ENCODE measurements at regions not wholly inside any gene's neighbourhood (a gene's known extent, or its start where the extent isn't known, plus 50 kb on each side); places are given as distances from the start of the nearest gene placed in this dataset.

GRCh38 chr3:20914310-20914709, 728.3 kb upstream of the SGO1 start:
- H3K23ac ChIP-seq (ENCODE audit: low read length), result no peak overlapping the region
- no peaks in the 10 kb centered on the region for H3K79me1 ChIP-seq (ENCODE audit: low read length)
- H2BK120ac ChIP-seq (ENCODE audit: insufficient read depth, low read length, poor library complexity), result no peak overlapping the region
- no peak overlapping the region for H3K4me2 ChIP-seq (ENCODE audit: low read length)
- WGBS (ENCODE audit: extremely low coverage, insufficient coverage, insufficient read length), result no CpG with 5 or more reads among the region's 2 CpGs
- H3K14ac ChIP-seq (ENCODE audit: low read length), result no peak overlapping the region
- H3K9ac ChIP-seq (ENCODE audit: low read length), result no peak overlapping the region
- H3K36me3 ChIP-seq (ENCODE audit: control insufficient read depth in 1 of 2, insufficient read depth in 2 of 2, low read length in 2 of 2), result no peaks in the 10 kb centered on the region
- no peak overlapping the region for H2BK5ac ChIP-seq (ENCODE audit: low read depth, low read length, poor library complexity)
- no peak overlapping the region for H3K4ac ChIP-seq (ENCODE audit: low read depth, low read length)
- H3K18ac ChIP-seq (ENCODE audit: low read length), result no peak overlapping the region
- H4K91ac ChIP-seq (ENCODE audit: low read depth, low read length), result no peak overlapping the region
- DNase-seq, result no peak
- H3K9me3 ChIP-seq (ENCODE audit: insufficient read depth, low read depth, low read length), result no peaks in the 10 kb centered on the region
- H2AFZ ChIP-seq (ENCODE audit: insufficient read depth, low read length, poor library complexity), result no peak overlapping the region
- no peak overlapping the region for H4K8ac ChIP-seq (ENCODE audit: low read depth, low read length)
- no peak overlapping the region for H2AK5ac ChIP-seq (ENCODE audit: low read length)
- H4K12ac ChIP-seq (ENCODE audit: low read depth, low read length), result no peak overlapping the region
- H2BK12ac ChIP-seq (ENCODE audit: low read length), result no peak overlapping the region
- H3K4me1 ChIP-seq (ENCODE audit: control insufficient read depth in 1 of 2, insufficient read depth in 2 of 2, low read length in 2 of 2), result no peaks in the 10 kb centered on the region
- H3K79me2 ChIP-seq (ENCODE audit: control insufficient read depth, insufficient read depth, low read length, poor library complexity), result no peaks in the 10 kb centered on the region
- no peaks in the 10 kb centered on the region for H3K27me3 ChIP-seq (ENCODE audit: insufficient read depth, low read length)
- no peak overlapping the region for H3K4me3 ChIP-seq (ENCODE audit: low read depth, low read length)
- H3K27ac ChIP-seq (ENCODE audit: low read depth, low read length), result no peak overlapping the region

GRCh38 chr3:20912406-20912805, 726.4 kb upstream of the SGO1 start:
- Histone ChIP-seq H3K18ac (ENCODE audit: low read length) (no peak overlapping the region), H2BK5ac (ENCODE audit: low read depth, low read length, poor library complexity) (no peak overlapping the region), H3K23ac (ENCODE audit: low read length) (no peak overlapping the region), H2AK5ac (ENCODE audit: low read length) (no peak overlapping the region), H3K9me3 (ENCODE audit: insufficient read depth, low read depth, low read length) (no peaks in the 10 kb centered on the region), H3K4me1 (ENCODE audit: control insufficient read depth in 1 of 2, insufficient read depth in 2 of 2, low read length in 2 of 2) (no peaks in the 10 kb centered on the region), H4K8ac (ENCODE audit: low read depth, low read length) (no peak overlapping the region), H3K4me3 (ENCODE audit: low read depth, low read length) (no peak overlapping the region), H4K91ac (ENCODE audit: low read depth, low read length) (no peak overlapping the region), H4K12ac (ENCODE audit: low read depth, low read length) (no peak overlapping the region), H2BK12ac (ENCODE audit: low read length) (no peak overlapping the region), H2AFZ (ENCODE audit: insufficient read depth, low read length, poor library complexity) (no peak overlapping the region), H2BK120ac (ENCODE audit: insufficient read depth, low read length, poor library complexity) (no peak overlapping the region), H3K14ac (ENCODE audit: low read length) (no peak overlapping the region), H3K79me1 (ENCODE audit: low read length) (no peaks in the 10 kb centered on the region), H3K4ac (ENCODE audit: low read depth, low read length) (no peak overlapping the region), H3K27me3 (ENCODE audit: insufficient read depth, low read length) (no peaks in the 10 kb centered on the region), H3K9ac (ENCODE audit: low read length) (no peak overlapping the region), H3K79me2 (ENCODE audit: control insufficient read depth, insufficient read depth, low read length, poor library complexity) (no peaks in the 10 kb centered on the region), H3K4me2 (ENCODE audit: low read length) (no peak overlapping the region), H3K27ac (ENCODE audit: low read depth, low read length) (no peak overlapping the region), H3K36me3 (ENCODE audit: control insufficient read depth in 1 of 2, insufficient read depth in 2 of 2, low read length in 2 of 2) (no peaks in the 10 kb centered on the region)
- no peak for DNase-seq
- WGBS (ENCODE audit: extremely low coverage, insufficient coverage, insufficient read length), result no CpG with 5 or more reads among the region's 2 CpGs

- no peak overlapping the region for H2BK120ac ChIP-seq (ENCODE audit: insufficient read depth, low read length, poor library complexity)
- H3K9ac ChIP-seq (ENCODE audit: low read length), result no peak overlapping the region
- H3K36me3 ChIP-seq (ENCODE audit: control insufficient read depth in 1 of 2, insufficient read depth in 2 of 2, low read length in 2 of 2), result no peaks in the 10 kb centered on the region
- no peak overlapping the region for H3K23ac ChIP-seq (ENCODE audit: low read length)
- H3K27ac ChIP-seq (ENCODE audit: low read depth, low read length), result no peak overlapping the region
- H3K27me3 ChIP-seq (ENCODE audit: insufficient read depth, low read length), result no peaks in the 10 kb centered on the region
- H2BK5ac ChIP-seq (ENCODE audit: low read depth, low read length, poor library complexity), result no peak overlapping the region
- H3K9me3 ChIP-seq (ENCODE audit: insufficient read depth, low read depth, low read length), result no peaks in the 10 kb centered on the region
- no peak overlapping the region for H3K18ac ChIP-seq (ENCODE audit: low read length)
- H3K4me3 ChIP-seq (ENCODE audit: low read depth, low read length), result no peak overlapping the region
- H3K79me1 ChIP-seq (ENCODE audit: low read length), result no peaks in the 10 kb centered on the region
- no peak overlapping the region for H2BK12ac ChIP-seq (ENCODE audit: low read length)
- WGBS (ENCODE audit: extremely low coverage, insufficient coverage, insufficient read length), result no CpG with 5 or more reads among the region's 3 CpGs
- H3K4me2 ChIP-seq (ENCODE audit: low read length), result no peak overlapping the region
- no peak overlapping the region for H3K4ac ChIP-seq (ENCODE audit: low read depth, low read length)
- H3K4me1 ChIP-seq (ENCODE audit: control insufficient read depth in 1 of 2, insufficient read depth in 2 of 2, low read length in 2 of 2), result no peaks in the 10 kb centered on the region
- DNase-seq, result peak in 1 of 2 donors; percentile 71
- H2AK5ac ChIP-seq (ENCODE audit: low read length), result no peak overlapping the region
- no peaks in the 10 kb centered on the region for H3K79me2 ChIP-seq (ENCODE audit: control insufficient read depth, insufficient read depth, low read length, poor library complexity)
- no peak overlapping the region for H2AFZ ChIP-seq (ENCODE audit: insufficient read depth, low read length, poor library complexity)
- no peak overlapping the region for H4K12ac ChIP-seq (ENCODE audit: low read depth, low read length)
- no peak overlapping the region for H3K14ac ChIP-seq (ENCODE audit: low read length)
- no peak overlapping the region for H4K91ac ChIP-seq (ENCODE audit: low read depth, low read length)
- H4K8ac ChIP-seq (ENCODE audit: low read depth, low read length), result no peak overlapping the region
These were observed 723.5 kb upstream of the SGO1 start for GRCh38 chr3:20909511-20909910.

GRCh38 chr3:20905210-20905805, 719.3 kb upstream of the SGO1 start:
- H4K91ac ChIP-seq (ENCODE audit: low read depth, low read length), result no peak overlapping the region
- peak; percentile 43 to 80 for DNase-seq
- no peak overlapping the region for H3K4me3 ChIP-seq (ENCODE audit: low read depth, low read length)
- no peak overlapping the region for H3K27ac ChIP-seq (ENCODE audit: low read depth, low read length)
- no peak overlapping the region for H4K12ac ChIP-seq (ENCODE audit: low read depth, low read length)
- H3K79me1 ChIP-seq (ENCODE audit: low read length), result no peaks in the 10 kb centered on the region
- H3K9ac ChIP-seq (ENCODE audit: low read length), result no peak overlapping the region
- no peak overlapping the region for H3K14ac ChIP-seq (ENCODE audit: low read length)
- H3K27me3 ChIP-seq (ENCODE audit: insufficient read depth, low read length), result no peaks in the 10 kb centered on the region
- no peak overlapping the region for H3K4ac ChIP-seq (ENCODE audit: low read depth, low read length)
- no peak overlapping the region for H2BK120ac ChIP-seq (ENCODE audit: insufficient read depth, low read length, poor library complexity)
- no peak overlapping the region for H2AK5ac ChIP-seq (ENCODE audit: low read length)
- no peak overlapping the region for H3K23ac ChIP-seq (ENCODE audit: low read length)
- H3K18ac ChIP-seq (ENCODE audit: low read length), result no peak overlapping the region
- no peaks in the 10 kb centered on the region for H3K4me1 ChIP-seq (ENCODE audit: control insufficient read depth in 1 of 2, insufficient read depth in 2 of 2, low read length in 2 of 2)
- no peak overlapping the region for H2BK12ac ChIP-seq (ENCODE audit: low read length)
- no peak overlapping the region for H2BK5ac ChIP-seq (ENCODE audit: low read depth, low read length, poor library complexity)
- H4K8ac ChIP-seq (ENCODE audit: low read depth, low read length), result no peak overlapping the region
- no peak overlapping the region for H2AFZ ChIP-seq (ENCODE audit: insufficient read depth, low read length, poor library complexity)
- H3K9me3 ChIP-seq (ENCODE audit: insufficient read depth, low read depth, low read length), result no peaks in the 10 kb centered on the region
- no peaks in the 10 kb centered on the region for H3K36me3 ChIP-seq (ENCODE audit: control insufficient read depth in 1 of 2, insufficient read depth in 2 of 2, low read length in 2 of 2)
- H3K79me2 ChIP-seq (ENCODE audit: control insufficient read depth, insufficient read depth, low read length, poor library complexity), result no peaks in the 10 kb centered on the region
- no peak overlapping the region for H3K4me2 ChIP-seq (ENCODE audit: low read length)
- no CpG with 5 or more reads among the region's 8 CpGs for WGBS (ENCODE audit: extremely low coverage, insufficient coverage, insufficient read length)

Data from trophoblast cell (in vitro differentiated cells and primary cell).